ENCODE measurements at regions not wholly inside any gene's neighbourhood (a gene's known extent, or its start where the extent isn't known, plus 50 kb on each side); places are given as distances from the start of the nearest gene placed in this dataset.

GRCh38 chr11:11076276-11076675 lies 218.4 kb upstream of the ZBED5 start:
- no peak for DNase-seq

DNA sequence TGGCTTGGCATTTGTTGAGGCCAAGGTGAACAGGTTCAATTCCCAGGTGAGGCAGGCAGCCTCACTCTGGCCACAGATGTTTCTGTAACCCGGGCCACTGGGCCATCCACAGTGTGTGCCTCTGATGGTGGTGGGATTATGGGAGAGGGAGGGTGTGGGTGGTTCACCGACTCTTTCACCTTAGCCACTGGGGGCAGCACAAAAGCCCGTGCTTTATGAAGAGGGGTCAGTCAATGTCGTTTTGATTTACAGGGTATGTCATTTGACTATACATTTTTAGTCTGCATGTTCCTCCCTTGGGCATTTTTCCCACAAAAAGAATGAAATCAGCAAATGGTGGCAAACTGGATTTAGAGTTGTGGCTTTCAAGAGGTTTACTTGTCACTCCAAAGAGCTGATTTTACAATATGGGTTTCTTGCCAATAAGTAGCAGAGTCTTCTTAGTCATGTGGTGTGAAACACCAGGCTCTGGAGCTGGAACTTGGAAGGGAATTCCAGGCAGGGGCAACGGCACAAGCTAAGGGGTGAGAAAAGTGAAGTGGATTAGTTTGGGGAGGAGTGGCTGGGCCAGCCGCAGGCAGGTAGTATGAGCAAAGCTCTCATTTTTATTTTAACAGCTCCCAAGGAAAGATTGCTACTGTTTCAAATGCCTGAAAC lies 217.8 kb upstream of the ZBED5 start:
- no peak for DNase-seq

GRCh38 chr11:11074686-11075335 lies 217.0 kb upstream of the ZBED5 start:
- no peak for DNase-seq

DNA sequence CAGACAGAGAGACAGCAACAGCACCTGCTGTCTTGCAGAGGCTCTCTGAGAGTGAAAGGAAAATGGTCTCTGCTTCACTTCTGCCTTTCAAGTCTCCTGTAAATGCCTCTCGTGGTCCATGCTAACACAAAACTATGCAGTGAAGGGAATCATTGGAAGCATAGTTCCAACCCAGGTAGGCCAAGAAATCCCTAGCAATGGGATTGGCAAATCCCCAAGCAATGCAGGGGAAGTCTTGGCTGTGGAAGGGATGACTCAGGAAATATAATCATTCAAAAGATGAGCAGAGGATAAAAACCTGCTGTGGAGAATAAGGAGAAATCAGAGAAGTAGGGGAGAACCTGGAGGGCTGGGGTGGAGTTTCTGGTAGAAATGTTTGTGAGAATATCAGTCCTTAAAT lies 216.1 kb upstream of the ZBED5 start:
- DNase-seq = no peak

DNA sequence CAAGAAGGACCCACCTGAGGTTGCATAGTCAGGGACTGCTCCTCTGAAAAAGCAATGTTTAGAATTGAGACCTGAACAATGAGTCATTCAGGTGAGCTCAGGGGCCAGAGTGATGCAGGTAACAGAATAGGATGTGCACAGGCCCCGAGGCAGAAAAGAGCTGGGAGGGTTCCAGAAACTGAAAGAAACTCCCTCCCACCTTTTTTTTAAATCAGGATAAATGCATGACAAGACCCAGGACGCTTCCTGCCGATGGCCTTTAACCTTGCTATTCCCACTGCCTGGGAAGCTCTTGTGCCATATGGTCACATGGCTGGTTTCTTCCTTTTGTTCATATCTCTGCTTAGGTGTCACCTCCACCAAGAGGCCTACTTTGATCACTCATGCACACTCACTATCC lies 214.2 kb upstream of the ZBED5 start:
- DNase-seq = no peak

- DNase-seq = no peak
Observed at GRCh38 chr11:11071486-11071885, 213.6 kb upstream of the ZBED5 start.

GRCh38 chr11:11070976-11071375 lies 213.1 kb upstream of the ZBED5 start:
- no peak for DNase-seq

GRCh38 chr11:11069841-11070835 lies 212.3 kb upstream of the ZBED5 start:
- no peak for DNase-seq

DNA sequence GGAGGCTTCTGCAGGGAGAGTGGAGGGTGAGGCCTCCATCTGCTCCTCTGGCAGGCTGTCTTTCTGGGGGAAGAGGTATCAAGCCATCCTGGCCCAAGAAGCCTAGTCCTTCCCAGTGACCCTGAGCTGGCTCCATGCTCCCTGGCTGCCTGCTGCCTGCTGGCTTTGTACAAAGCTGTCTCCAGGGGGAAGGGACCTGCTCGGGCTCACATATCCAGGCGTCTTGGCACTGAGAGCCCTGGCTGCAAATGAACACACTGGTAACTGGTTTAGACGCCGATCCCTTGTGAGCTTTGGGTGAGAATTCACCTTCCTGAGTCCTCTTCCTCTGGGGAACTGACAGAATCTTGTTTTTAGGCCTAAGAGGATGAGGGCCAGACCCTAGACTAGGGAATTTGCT lies 210.3 kb upstream of the ZBED5 start:
- DNase-seq = no peak

- DNase-seq = no peak
Observed at GRCh38 chr11:11065396-11065795, 207.5 kb upstream of the ZBED5 start.

GRCh38 chr11:11057472-11057854 lies 199.6 kb upstream of the ZBED5 start:
- no peak for DNase-seq

GRCh38 chr11:11056749-11057471 lies 199.1 kb upstream of the ZBED5 start:
- DNase-seq = no peak

GRCh38 chr11:11056316-11056715 lies 198.5 kb upstream of the ZBED5 start:
- DNase-seq = no peak

DNA sequence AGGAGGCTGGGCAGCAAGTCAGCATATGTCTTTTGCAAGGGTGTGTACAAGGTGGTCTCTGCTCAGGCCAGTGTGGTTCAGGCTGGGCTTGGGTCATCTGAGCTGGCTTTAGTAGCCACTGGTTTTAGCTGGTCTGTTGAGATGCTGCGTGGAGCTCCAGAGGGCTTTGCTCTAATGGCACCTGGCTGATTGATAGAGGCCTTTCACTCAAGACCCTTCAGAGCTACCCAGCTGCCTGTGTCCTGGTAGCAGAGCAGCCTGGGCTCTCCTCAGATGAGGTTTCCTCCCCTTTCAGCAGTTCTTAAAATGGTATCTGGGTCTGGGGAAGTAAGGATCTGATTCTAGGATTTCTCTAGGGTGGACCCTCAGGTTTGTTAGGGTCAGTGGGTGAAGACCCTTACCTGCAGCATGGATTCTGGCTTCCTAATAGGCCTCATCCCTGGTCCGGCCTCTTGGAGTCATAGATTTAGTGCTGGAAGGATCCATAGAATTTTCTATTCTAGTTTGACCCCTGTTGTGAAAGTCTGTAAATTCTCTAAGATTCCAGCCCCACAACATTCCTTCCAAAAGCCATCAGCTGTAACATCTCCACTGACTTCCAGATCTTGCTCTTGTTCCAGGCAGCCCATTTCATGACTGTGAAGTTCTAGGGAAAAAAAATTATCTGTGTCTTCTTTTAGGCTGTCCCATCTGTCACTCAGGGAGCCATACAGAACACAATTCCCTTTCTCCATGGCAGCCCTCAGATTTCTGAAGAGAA lies 190.2 kb upstream of the ZBED5 start:
- DNase-seq = no peak

GRCh38 chr11:11046781-11047180 lies 188.9 kb upstream of the ZBED5 start:
- no peak for DNase-seq

- DNase-seq = no peak
Observed at GRCh38 chr11:11045156-11045930, 187.5 kb upstream of the ZBED5 start.

GRCh38 chr11:11044137-11044855 lies 186.4 kb upstream of the ZBED5 start:
- no peak for DNase-seq

GRCh38 chr11:11043721-11044120 lies 185.9 kb upstream of the ZBED5 start:
- no peak for DNase-seq

DNA sequence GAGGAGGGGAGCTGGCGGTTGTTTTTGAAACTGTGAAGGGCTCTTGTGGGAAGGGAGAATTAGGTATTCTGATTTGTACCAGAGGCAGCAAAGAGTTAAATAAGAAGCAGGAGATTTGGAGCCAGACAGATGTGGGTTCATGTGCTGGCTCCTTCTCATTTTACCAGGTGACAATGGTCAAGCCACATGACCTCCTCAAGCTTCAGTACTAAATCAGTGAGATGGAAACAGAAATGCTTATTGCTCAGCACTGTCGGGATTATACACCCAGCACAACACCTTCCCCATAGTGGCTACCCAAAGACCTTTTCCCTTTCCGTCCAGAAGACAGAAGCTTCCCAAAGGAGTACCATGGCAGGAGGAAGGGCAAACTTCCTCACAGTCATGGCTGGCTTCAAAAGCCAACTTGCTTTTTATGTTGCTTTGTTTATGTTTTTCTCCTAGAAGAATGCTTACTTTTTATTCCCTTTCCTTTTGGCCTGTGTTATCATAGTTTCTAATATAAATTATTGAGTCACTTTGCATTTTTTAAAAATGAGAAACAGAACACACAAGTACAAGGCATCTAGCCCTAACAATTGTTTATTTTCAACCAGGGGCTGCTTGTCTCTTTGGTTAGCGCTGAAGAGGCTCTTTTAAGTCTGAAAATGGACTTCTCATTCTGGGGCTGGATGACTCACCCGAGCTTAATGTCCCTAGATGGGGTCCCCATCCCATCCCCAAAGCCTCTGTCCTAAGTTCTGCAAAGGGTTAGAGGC lies 181.5 kb upstream of the ZBED5 start:
- no peak for DNase-seq

DNA sequence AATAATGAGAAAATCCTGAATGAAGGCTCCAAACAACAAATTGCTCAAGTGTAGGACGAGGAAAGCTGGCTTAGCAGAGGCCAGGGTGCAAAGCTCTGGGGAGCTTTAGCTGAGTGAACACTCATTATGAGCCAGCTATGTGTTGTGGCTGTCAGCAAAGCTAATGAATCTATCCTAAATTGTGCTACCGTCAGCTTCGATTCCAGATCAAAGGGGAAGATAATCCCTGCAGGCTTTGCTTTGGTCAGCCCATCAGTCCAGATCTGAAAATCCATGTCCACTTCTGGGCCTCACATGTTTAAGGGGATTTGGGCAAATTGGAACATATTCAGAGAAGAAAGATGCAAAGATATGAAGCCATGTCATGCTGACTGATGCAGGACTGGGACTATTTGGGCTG lies 180.9 kb upstream of the ZBED5 start:
- DNase-seq = no peak
